NCI-H1436 treated with DMSO at 0.1 percent for 48 hours (cell line): ENCODE measurements at regions not wholly inside any gene's neighbourhood (a gene's known extent, or its start where the extent isn't known, plus 50 kb on each side); places are given as distances from the start of the nearest gene placed in this dataset.

ENCODE experiments used
- DNase-seq: peaks from one replicate; lab custom pipeline; 2025; lab: John Stamatoyannopoulos, UW

- DNase-seq, result no peak
These were observed 358.3 kb downstream of the NXPE2 start for GRCh38 chr11:115036406-115037180.

- no peak for DNase-seq
These were observed 363.7 kb downstream of the NXPE2 start for GRCh38 chr11:115042002-115042401.

- no peak for DNase-seq
These were observed 369.3 kb downstream of the NXPE2 start for GRCh38 chr11:115047631-115048030.

- no peak for DNase-seq
These were observed 371.5 kb downstream of the NXPE2 start for GRCh38 chr11:115049796-115050195.

- no peak for DNase-seq
These were observed 372.4 kb downstream of the NXPE2 start for GRCh38 chr11:115050756-115051155.

- DNase-seq, result no peak
These were observed 373.7 kb downstream of the NXPE2 start for GRCh38 chr11:115051938-115052590.

- DNase-seq, result no peak
These were observed 374.3 kb downstream of the NXPE2 start for GRCh38 chr11:115052601-115053000.

- no peak for DNase-seq
These were observed 376.5 kb downstream of the NXPE2 start for GRCh38 chr11:115054570-115055538.

- no peak for DNase-seq
These were observed 378.2 kb downstream of the NXPE2 start for GRCh38 chr11:115056514-115056913.

GRCh38 chr11:115060840-115061239 is 382.5 kb downstream of the NXPE2 start:
- no peak for DNase-seq

- DNase-seq, result no peak
These were observed 387.0 kb downstream of the NXPE2 start for GRCh38 chr11:115065314-115065713.

GRCh38 chr11:115065830-115066664 is 387.7 kb downstream of the NXPE2 start:
- DNase-seq, result no peak

GRCh38 chr11:115067471-115067870 is 389.1 kb downstream of the NXPE2 start:
- DNase-seq, result no peak

- no peak for DNase-seq
These were observed 389.7 kb downstream of the NXPE2 start for GRCh38 chr11:115067900-115068530.

- no peak for DNase-seq
These were observed 391.3 kb downstream of the NXPE2 start for GRCh38 chr11:115069599-115069998.

- no peak for DNase-seq
These were observed 397.0 kb downstream of the NXPE2 start for GRCh38 chr11:115075356-115075755.

GRCh38 chr11:115077740-115078139 is 399.4 kb downstream of the NXPE2 start:
- no peak for DNase-seq

GRCh38 chr11:115078461-115079438 is 400.4 kb downstream of the NXPE2 start:
- no peak for DNase-seq

GRCh38 chr11:115080923-115081680 is 402.8 kb downstream of the NXPE2 start:
- DNase-seq, result no peak
